ENCODE measurements at regions not wholly inside any gene's neighbourhood (a gene's known extent, or its start where the extent isn't known, plus 50 kb on each side); places are given as distances from the start of the nearest gene placed in this dataset.
A peak's percentile ranks its signal among the peaks of the same experiment; 100 is the strongest.

DNA sequence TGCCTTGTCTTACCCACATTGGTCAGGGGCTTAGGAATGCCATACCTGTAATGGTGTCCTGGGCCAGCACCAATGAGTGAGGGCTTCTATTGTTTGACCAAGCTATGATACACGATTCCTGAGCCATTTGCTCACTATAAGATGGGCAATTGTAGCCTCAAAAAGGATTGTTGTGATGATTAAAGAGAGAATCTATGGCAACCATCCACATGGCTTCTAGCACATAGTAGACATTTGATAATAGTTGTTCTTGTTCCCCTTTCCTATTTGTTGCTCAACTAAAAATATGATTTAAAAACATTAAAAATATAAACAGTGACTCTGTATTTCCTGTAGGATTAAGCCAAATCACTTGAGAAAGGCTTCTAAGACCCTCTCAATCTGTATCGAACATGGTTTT lies 366.1 kb downstream of the PCNX1 start:
- no peak for DNase-seq (ENCODE audit: low read depth in 2 of 3, low spot score in 2 of 3)

DNA sequence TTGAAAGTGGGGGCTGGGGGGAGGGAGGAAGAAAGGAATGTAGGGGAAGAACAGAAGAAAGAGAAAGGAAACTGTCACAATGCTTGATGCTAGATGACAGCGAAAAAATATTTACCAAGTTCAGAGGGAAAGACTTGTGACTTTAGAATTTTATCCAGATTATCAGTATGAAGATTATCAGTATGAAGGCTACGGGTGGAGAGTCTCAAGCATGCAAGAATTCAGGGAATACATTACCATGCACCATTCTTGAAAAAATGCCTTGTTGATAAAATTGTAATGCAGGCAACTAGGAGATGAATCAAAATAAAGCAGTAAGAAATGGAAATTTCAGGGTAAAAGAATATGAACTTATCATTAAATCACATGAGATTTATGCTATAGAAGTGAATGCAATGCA lies 376.8 kb downstream of the PCNX1 start:
- DNase-seq (ENCODE audit: low read depth in 2 of 3, low spot score in 2 of 3), result no peak

DNA sequence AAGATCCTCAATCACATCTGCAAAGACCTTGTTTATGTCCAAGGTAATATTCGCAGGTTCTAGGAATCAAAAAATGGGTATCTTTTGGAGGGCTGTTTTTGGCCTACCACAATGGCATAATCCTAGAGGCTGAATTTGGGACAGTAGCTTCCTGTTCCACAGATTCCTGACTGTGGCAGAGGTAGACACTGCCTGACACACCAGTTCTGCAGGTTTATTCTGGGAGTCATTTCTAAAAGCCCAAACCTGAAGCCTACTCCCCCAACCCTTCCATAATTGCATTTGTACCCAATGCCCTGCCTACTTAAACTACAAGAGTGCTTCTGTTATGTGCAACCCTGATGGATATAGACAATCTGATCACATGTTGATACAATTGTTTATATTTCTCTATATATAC lies 378.9 kb downstream of the PCNX1 start:
- no peak for DNase-seq (ENCODE audit: low read depth in 2 of 3, low spot score in 2 of 3)

DNA sequence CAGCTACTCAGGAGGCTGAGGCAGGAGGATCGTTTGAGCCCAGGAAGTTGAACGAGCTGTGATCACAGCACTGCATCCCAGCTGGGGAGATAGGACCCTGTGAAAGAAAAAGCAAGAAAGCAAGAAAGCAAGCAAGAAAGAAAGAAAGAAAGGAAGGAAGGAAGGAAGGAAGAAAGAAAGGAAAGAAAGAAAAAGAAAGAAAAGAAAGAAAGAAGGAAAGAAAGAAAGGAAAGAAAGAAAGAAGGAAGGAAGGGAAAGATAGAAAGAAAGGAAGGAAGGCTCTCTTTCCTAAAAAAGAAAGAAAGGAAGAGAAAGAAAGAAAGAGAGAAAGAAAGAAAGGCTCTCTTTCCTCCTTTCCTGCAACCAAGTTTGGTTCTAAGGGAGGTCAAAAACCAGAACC lies 380.3 kb downstream of the PCNX1 start:
- DNase-seq (ENCODE audit: low read depth in 2 of 3, low spot score in 2 of 3), result no peak

DNA sequence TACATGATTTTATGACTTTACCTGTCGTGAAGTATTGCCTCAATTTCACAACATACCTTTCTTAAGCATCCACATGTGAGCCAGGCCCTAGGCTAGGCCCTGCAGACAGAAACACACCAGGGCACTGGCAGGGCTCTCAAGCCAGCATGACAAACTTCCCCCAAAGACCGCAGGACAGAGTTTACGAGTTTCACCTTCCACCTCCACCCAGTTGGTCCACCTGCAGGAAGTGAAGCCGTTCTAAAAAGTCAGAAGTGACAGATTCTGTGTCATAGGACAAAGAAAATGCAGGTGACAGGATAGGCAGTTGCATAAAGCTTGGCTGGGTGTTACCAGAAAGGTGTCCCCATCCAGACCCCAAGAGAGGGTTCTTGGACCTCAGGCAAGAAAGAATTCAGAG lies 382.3 kb downstream of the PCNX1 start:
- no peak for DNase-seq (ENCODE audit: low read depth in 2 of 3, low spot score in 2 of 3)

DNA sequence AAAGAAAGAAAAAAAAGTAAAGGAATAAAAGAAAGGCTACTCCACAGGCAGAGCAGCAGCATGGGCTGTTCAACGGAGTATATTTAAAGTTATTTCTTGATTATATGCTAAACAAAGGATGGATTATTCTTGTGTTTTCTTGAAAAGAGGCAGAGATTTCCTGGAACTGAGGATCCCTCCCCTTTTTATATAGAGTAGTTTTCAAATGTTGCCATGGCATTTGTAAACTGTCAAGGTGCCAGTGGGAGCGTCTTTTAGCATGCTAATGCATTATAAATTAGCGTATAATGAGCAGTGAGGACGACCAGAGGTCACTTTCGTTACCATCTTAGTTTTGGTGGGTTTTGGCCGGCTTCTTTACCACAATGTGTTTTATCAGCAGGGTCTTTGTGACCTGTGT lies 383.0 kb downstream of the PCNX1 start:
- no peak for DNase-seq (ENCODE audit: low read depth in 2 of 3, low spot score in 2 of 3)

DNA sequence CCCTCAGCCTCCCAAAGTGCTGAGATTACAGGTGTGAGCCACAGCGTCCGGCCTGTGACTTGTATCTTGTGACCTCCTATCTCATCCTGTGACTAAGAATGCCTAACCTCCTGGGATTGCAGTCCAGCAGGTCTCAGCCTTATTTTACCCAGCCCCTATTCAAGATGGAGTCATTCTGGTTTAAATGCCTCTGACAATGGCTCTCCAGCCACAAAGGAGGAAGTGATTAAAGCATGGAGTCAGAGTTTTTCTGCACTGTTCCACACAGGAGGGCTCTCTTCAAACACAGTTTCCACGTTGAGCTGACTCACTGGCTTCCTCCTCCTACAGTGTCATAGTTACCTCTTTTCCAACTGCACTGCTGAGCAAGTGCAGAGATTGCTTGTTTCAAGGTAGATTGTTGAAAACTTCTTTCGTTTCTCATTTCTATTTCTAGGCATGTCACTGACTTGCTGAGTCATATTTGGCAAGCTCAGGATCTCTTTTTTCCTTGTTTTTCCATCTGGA lies 383.8 kb downstream of the PCNX1 start:
- peak in 1 of 3 experiments; percentile 21 for DNase-seq (ENCODE audit: low read depth in 2 of 3, low spot score in 2 of 3)

DNA sequence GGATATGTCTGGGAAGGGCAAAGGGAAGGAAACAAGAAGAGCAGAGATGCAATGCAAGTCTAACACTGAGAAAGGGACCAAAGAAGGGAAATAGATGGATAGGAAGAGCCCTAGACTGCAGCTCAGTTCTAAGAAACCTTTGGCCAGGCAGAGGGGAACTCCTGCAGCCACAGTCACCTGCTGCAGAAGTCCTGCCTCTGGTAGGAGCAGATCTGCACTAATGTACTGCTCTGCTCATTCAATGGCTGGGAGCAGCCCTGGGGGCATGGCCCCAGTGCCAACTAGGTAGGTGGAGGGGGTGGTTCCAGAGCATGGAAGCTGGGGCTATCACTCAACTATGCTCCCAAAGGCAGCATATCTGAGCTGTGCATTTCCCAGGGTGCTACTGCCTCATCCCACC lies 388.9 kb downstream of the PCNX1 start:
- no peak for DNase-seq (ENCODE audit: low read depth in 2 of 3, low spot score in 2 of 3)

DNA sequence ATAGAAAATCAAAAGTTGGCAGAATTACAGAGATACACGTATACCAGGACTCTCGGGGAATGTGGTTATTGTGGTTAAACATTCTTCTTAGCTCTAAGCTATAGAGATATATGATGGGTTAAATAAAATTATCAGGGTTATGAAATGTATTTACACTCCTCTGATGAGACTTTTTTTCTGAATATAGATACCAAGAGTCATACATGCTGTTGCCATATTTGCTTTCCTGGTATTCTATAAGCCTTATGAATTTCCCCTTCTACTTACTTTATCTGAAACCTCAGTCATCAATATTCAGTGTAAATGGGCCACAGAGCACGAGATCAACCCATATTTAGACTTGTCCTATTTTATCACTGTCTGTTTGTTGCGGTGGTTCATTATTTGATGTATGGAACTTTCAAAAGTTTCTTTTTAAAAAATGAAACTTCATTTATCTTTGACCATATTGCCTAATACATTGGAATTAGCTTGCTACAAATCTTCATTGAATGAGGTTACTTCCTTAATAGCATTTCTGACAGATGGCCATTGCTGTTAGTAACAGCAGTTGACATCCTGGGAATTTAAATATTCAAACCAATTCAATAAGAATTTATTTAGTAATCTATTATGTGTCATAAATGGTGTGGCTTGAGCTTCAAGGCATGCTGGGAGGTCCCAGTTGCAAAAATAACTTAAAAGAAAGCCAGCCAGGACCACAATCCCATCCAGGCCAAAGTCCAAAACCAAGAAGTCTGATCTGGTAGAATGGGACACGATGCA lies 393.5 kb downstream of the PCNX1 start:
- DNase-seq (ENCODE audit: low read depth in 2 of 3, low spot score in 2 of 3), result no peak

DNA sequence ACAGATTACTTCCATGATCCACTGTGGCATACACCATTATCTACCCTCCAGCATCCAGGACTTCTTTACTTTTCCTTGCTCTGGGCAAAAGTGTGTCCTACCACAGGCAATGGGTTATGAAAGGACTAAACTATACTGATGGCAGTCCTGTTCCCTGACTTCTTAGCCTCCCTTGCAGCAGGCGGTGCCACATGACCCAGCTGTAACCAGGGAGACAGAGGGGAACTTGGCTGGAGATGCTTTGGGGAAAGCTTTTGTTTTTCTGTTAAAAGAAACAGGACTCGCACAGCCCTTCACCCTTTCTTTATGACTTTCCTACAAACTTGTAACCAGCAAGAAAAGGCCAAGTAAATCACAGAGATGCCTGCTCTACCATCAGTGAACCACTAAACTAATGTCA lies 394.4 kb downstream of the PCNX1 start:
- no peak for DNase-seq (ENCODE audit: low read depth in 2 of 3, low spot score in 2 of 3)

DNA sequence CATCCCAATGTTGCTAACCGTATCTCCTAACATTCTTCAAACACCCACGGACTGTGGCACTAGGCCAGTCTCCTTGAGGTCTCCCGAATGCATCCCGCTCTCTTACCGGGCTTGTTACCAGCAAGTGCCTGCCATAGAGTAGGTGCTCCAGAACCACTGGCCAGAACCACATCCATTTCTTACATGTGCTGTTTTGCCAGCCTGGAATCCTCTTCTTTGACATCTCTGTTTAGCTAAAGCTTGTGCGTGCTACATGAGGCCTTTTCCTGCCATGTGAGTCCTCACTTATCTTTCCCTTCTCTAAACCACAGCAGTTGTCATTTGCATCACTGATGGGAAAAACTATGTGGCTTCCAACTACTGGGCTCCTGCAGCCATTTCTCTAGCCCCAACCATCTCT lies 397.4 kb downstream of the PCNX1 start:
- DNase-seq (ENCODE audit: low read depth in 2 of 3, low spot score in 2 of 3), result no peak

DNA sequence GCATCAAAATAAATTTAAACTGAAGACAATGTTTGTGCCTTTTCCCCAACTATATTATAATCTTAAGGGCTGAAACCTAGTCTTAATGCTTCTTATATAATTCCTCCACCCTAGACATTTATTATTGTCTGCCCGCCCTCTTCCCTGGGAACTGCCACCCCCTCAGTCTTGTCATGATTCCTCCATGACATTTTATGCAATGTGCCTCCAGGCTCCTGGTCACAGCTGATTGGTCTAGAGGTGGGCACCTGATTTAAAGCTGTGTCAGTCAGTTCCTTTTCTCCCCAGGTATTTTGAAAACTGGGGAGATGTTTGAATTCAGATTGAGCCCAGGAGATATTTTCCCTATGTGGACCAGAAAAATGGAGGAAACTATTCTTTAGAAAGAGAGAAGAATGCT lies 401.4 kb downstream of the PCNX1 start:
- DNase-seq (ENCODE audit: low read depth in 2 of 3, low spot score in 2 of 3), result no peak

DNA sequence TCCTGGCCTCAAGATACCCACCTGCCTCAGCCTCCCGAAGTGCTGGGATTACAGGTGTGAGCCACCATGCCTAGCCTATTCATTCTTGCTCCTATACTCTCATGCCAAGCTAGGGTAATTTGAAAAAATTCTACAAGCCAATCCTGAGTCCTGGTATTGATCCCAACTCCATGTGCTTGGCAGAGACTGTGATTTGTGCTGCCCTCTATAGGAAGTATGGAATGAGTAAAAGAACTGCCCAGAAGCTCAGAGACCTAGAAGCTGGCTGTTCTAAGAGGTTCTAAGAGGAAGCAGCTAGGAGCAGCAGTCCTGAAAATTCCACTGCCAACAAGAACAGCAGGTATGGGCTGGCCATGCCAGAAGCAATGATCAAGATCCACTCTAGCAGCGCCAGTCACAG lies 402.5 kb downstream of the PCNX1 start:
- DNase-seq (ENCODE audit: low read depth in 2 of 3, low spot score in 2 of 3), result no peak

DNA sequence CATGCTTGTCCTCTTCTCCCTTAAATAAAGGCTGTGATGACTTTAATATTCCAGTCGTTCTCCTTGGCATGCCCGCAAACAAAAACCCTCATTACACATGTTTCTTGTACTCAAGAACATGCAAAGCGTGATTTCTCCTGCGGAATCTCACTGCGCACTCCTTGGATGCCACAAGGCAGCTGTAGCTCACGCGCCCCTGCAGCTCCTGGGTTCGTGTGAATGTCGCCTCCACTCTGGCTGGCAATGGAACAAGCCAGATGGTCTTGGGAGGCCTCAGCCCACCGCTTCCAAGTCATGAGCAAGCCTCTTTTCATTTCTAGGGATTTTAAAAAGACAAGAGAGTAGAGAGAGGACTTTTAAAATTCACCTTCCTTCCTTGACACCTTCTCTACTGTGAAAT lies 403.8 kb downstream of the PCNX1 start:
- DNase-seq (ENCODE audit: low read depth in 2 of 3, low spot score in 2 of 3), result no peak

DNA sequence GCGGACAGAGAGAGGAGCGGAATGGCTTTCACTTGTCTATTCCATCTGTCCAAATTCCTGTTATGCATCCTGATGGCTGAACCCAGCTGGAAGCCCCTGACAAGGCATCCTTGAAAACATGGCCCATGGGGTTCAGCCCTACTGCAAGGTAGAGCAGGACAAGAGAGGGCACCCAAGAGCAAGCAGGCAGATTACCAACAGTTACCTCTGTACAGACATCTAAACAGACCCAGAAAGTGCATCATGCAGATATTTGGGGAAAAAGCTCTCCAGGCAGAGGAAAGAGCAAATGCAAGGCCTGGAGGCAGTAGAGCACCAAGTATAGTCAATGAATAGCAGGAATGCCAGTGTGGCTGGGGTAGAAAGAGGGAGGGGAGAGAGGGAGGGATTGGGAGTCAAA lies 407.5 kb downstream of the PCNX1 start:
- DNase-seq (ENCODE audit: low read depth in 2 of 3, low spot score in 2 of 3), result no peak

DNA sequence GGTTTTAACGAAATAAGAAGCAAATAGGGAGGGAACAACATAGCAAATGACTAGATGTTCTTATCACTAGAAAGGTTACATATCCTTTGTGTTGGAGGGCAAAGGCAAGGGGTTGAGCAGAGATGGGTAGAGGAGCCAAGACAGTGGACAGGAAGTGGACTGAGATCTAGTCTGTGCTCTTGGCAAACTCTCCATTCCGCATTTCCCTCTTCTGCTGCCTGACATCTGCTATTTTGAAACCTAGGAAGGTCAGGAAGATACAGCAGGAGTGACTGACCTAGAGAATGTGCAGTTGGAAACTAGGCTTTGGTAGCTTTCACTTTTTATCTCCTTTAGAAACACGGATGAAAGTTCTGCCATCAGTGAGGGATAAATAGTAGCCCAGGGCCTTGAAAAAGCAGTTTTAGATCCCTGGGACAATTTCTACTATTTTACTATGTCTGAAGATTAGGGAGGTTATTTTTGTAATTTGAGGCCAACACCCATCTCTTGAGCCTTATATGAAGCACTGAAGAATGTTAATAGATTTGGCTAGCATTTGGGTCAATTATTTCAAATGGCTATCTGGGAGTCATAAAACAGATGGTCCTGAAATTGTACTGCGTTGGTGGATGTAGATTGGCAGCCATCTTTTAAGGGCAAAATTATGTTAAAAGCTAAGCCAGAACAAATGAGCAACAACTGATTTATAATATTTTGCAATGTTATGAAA lies 410.3 kb downstream of the PCNX1 start:
- DNase-seq (ENCODE audit: low read depth in 2 of 3, low spot score in 2 of 3), result no peak

DNA sequence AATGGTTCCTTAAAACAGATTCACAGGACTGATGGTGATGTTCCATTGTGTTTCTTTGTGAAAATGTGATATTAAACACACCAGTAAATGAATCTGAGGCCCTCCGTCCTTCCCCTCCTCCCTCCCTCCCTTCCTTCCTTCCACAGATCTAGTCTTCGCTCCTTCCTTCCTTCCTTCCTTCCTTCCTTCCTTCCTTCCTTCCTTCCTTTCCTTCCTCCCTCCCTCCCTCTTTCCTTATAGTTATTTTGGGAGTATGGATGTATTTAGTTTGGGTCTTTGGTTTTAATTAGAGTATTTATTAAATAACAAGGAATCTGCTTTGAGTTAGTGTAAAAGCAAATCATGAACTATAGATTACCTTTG lies 410.8 kb downstream of the PCNX1 start:
- no peak for DNase-seq (ENCODE audit: low read depth in 2 of 3, low spot score in 2 of 3)

DNA sequence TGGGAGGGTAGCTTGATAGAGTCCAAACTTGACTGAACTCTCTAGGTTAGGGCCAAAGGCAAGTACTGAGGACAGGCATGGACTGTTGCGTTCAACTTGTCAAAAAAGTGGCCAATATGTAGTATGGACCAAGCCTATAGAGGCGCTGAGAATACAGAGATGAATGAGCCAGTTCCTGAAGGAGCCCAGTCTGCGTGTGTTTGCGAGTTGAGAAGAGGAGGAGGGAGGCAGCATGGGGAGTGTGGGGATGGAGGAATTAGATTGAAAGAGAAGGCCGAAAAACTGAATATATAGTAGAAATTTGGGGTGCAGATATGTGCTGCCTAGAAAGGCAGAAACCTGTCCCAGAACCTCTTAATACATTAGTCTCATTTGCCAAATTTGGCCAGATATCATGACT lies 412.4 kb downstream of the PCNX1 start:
- no peak for DNase-seq (ENCODE audit: low read depth in 2 of 3, low spot score in 2 of 3)

DNA sequence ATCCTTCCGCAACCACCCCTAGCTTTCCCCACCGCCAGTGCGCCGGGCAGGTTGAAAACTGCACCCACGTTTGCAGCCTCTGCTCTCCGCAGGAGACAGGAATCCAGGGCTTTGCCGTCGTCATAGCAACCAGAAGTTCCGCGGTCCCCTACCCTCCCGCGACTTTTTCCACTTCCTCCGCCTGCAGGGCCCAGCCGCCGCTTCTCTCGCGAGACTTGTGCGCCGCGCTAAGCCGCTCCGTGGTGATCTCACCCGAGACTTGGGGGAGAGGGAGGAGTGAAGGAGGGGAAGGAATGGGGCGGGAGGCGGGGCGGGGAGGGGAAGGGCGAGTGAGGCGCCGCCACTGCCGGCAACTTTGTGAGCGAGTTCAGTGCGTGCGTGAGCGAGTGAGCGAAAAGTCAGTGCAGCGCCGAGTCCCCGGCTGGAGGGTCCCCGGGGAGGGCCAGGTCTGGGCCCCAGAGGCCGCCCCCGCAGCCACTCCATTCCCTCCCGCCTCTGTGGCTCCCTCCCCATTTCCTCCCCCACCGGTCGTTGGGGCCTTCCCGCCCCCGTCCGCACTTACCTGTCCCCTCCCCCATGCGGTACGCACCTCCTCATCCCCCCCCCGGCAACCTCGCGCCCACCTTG lies 413.0 kb downstream of the PCNX1 start, which contains the start of gene SIPA1L1:
SIPA1L1 (plus strand) TSS at position 370 of the 627 bp plus-strand sequence.
- DNase-seq (ENCODE audit: low read depth in 2 of 3, low spot score in 2 of 3), result peak; percentile 82 to 98 (median 95)

DNA sequence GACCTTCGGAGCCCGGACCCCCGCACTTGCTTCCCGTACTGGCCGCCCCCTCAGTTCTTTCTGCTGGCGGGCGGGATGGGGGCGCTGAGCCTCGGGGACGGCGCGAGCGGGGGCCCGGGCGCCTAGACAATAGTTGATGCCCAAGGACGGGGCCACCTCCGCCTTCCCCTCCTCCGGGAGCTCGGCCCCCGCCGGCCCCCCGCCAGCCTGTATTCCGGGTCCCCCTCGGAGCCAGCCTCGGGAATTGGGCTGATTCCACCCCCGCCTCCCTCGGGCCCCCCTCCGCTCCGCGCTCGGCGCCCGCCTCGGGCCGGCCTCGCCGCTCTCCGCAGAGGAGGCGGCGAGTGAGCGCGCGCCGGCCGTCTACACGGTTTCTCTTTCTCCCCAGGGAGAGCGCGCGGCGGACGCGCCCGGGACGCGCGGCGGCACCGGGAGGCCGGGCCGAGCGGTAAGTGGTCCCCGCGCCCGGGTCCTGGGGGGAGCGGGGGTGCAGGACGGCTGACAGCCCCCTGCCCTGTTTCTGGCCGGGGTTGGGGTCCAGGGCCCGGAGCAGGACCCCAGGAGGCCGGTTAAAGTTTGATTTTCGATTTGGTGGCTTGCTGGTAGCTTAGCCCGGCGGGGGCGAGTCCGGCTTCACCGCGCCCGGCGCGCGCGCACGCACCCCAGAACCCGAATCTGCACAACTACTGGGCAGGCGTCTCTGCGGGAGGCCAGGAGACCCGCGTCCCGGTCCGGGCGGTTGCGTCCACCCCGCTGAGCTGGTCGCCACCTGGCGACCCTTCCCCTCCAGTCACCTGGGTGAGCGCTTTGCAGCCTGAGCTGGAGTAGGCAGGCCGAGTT lies 413.7 kb downstream of the PCNX1 start:
- peak in 1 of 3 experiments; percentile 50 for DNase-seq (ENCODE audit: low read depth in 2 of 3, low spot score in 2 of 3)

DNA sequence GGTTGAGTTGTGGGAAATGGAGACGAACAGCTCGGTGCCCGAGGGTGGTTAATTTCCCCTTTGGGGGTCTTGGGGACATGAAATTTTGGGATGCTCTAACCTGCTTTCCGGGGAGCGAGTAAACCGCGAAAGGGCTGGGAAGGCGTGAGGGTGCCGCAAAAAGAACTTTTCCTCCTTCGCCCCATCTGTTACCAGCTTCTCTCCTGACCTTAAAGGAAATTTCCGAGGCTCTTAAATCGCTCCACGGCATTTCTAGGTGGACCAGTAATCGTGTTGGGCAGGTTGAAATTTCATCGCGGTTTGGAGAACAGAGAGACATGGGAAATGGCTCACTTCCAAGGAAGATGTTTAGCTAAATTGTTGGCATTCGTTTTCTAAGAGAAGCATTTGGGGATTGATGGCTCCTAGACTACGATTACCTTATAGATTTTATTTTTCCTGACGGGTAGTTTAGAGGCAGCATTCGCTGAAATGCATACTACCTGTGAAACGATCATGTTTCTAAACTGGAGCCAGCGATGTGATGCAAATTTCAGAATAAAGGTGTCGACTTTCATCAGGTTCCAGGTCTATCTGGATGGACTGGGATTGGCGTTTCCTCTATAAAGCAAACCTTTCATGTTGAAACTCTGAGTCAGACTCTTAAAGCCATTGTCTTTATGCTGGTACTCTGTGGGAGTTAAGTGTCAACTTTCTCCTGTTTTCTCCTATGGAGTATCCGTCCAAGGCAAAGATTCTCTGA lies 414.5 kb downstream of the PCNX1 start:
- no peak for DNase-seq (ENCODE audit: low read depth in 2 of 3, low spot score in 2 of 3)
